Ishikawa (cell line): ENCODE measurements at regions not wholly inside any gene's neighbourhood (a gene's known extent, or its start where the extent isn't known, plus 50 kb on each side); places are given as distances from the start of the nearest gene placed in this dataset.

Experiments used
- CEBPB ChIP-seq: IDR thresholded peaks from 2 replicates; pipeline ENCODE4 v1.6.1; 2012
- CREB1 ChIP-seq: IDR thresholded peaks from 2 replicates; pipeline ENCODE4 v1.6.1; 2012; ENCODE audit warnings: low read depth
- EGR1 ChIP-seq: IDR thresholded peaks from 2 replicates; pipeline ENCODE4 v1.6.1; 2012
- EP300 ChIP-seq: IDR thresholded peaks from 2 replicates; pipeline ENCODE4 v1.6.1; 2012; ENCODE audit warnings: borderline replicate concordance
- FOXM1 ChIP-seq: IDR thresholded peaks from 2 replicates; pipeline ENCODE4 v1.6.1; 2012; ENCODE audit warnings: low read depth, borderline replicate concordance
- MAX ChIP-seq: IDR thresholded peaks from 2 replicates; pipeline ENCODE4 v1.6.1; 2012
- NFIC ChIP-seq: IDR thresholded peaks from 2 replicates; pipeline ENCODE4 v1.6.1; 2012
- RAD21 ChIP-seq: IDR thresholded peaks from 2 replicates; pipeline ENCODE4 v1.6.1; 2012; ENCODE audit warnings: low read depth
- REST ChIP-seq: IDR thresholded peaks from 2 replicates; pipeline ENCODE4 v1.6.1; 2012; ENCODE audit warnings: low read depth, mild to moderate bottlenecking
- TAF1 ChIP-seq: IDR thresholded peaks from 2 replicates; pipeline ENCODE4 v1.6.1; 2012; ENCODE audit warnings: low read depth, mild to moderate bottlenecking
- TCF12 ChIP-seq: IDR thresholded peaks from 2 replicates; pipeline ENCODE4 v1.6.1; 2012; ENCODE audit warnings: low read depth
- TEAD4 ChIP-seq: IDR thresholded peaks from 2 replicates; pipeline ENCODE4 v1.6.1; 2012
- USF1 ChIP-seq: IDR thresholded peaks from 2 replicates; pipeline ENCODE4 v1.6.1; 2012
- YY1 ChIP-seq: IDR thresholded peaks from 2 replicates; pipeline ENCODE4 v1.6.1; 2012; ENCODE audit warnings: low read depth
- ZBTB7A ChIP-seq: IDR thresholded peaks from 2 replicates; pipeline ENCODE4 v1.6.1; 2012; ENCODE audit warnings: low read depth

GRCh38 chr16:85497622-85498314 lies 115.4 kb upstream of the GSE1 start:
- no peak for TF ChIP-seq YY1
- no peak for TF ChIP-seq FOXM1
- no peak for TF ChIP-seq TAF1
- no peak for TF ChIP-seq CEBPB
- no peak for TF ChIP-seq CREB1
- no peak for TF ChIP-seq TCF12
- no peak for TF ChIP-seq ZBTB7A
- TF ChIP-seq EP300: no peak
- TF ChIP-seq MAX: no peak
- TF ChIP-seq REST: no peak
- TF ChIP-seq USF1: no peak
- TF ChIP-seq TEAD4: no peak
- no peak for TF ChIP-seq RAD21
- no peak for TF ChIP-seq EGR1
- no peak for TF ChIP-seq NFIC

- TF ChIP-seq CEBPB: no peak
- TF ChIP-seq EGR1: no peak
- TF ChIP-seq REST: no peak
- TF ChIP-seq FOXM1: no peak
- TF ChIP-seq YY1: no peak
- TF ChIP-seq TCF12: no peak
- TF ChIP-seq TAF1: no peak
- TF ChIP-seq ZBTB7A: no peak
- TF ChIP-seq RAD21: no peak
- TF ChIP-seq CREB1: no peak
- TF ChIP-seq NFIC: no peak
- TF ChIP-seq USF1: no peak
- no peak for TF ChIP-seq MAX
- TF ChIP-seq EP300: no peak
- no peak for TF ChIP-seq TEAD4
These were observed 114.5 kb upstream of the GSE1 start for GRCh38 chr16:85498607-85499006.

GRCh38 chr16:85500220-85500619 lies 112.9 kb upstream of the GSE1 start:
- TF ChIP-seq TCF12 (no peak), MAX (no peak), ZBTB7A (no peak), TAF1 (no peak), NFIC (no peak), REST (no peak), USF1 (no peak), CEBPB (no peak), TEAD4 (no peak), EP300 (no peak), EGR1 (no peak), FOXM1 (no peak), CREB1 (no peak), RAD21 (no peak), YY1 (no peak)

- TF ChIP-seq YY1: no peak
- TF ChIP-seq MAX: no peak
- TF ChIP-seq USF1: no peak
- no peak for TF ChIP-seq ZBTB7A
- no peak for TF ChIP-seq RAD21
- TF ChIP-seq FOXM1: no peak
- no peak for TF ChIP-seq CEBPB
- no peak for TF ChIP-seq EGR1
- no peak for TF ChIP-seq NFIC
- TF ChIP-seq TCF12: no peak
- no peak for TF ChIP-seq EP300
- no peak for TF ChIP-seq TEAD4
- TF ChIP-seq REST: no peak
These were observed 111.2 kb upstream of the GSE1 start for GRCh38 chr16:85501900-85502299.
